ENCODE measurements at regions not wholly inside any gene's neighbourhood (a gene's known extent, or its start where the extent isn't known, plus 50 kb on each side); places are given as distances from the start of the nearest gene placed in this dataset.

DNA sequence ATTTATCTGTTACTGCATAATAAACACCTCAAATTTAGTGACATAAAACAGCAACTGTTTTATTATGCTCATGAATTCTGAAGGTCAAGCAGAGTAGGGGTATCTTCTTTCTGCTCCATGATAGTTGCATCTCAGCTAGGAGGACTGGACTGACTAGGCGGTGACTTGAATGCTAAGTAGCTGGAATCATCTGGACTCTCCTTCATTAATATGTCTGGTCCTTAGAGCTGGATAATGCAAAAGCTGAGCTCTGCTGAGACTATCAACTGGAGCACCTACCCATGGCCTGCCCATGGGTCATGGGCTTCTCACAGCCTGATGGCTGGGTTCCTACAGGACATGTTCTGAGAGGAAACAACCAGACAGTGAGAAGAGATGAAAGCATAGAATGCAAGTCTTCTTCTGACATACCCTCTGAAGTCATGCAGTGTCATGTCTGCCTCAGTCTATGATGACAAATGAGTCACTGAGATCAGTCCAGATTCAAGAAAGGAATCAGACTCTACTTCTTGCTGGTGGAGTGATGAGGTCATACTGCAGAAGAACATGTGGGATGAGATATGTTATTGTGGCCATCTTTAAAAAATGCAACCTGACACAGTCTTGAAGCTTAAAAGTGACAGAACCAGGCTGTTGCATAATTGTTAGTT lies 174.2 kb upstream of the OSR1 start (continued):
- TF ChIP-seq ZNF274 (IDR thresholded peaks at IDR 0.05; ENCODE audit: low read length) (no peak), ZNF274 (tag by site-specific recombination; IDR thresholded peaks at IDR 0.05; ENCODE audit: borderline replicate concordance) (no peak), ZNF202 (tag by site-specific recombination; IDR thresholded peaks at IDR 0.05; ENCODE audit: borderline replicate concordance) (no peak), TCF7L2 (IDR thresholded peaks at IDR 0.05; ENCODE audit: borderline replicate concordance, low read depth, low read length) (no peak), ZNF701 (tag by site-specific recombination; IDR thresholded peaks at IDR 0.05) (no peak), ZXDB (tag by site-specific recombination; IDR thresholded peaks at IDR 0.05) (no peak), ZNF174 (tag by site-specific recombination; IDR thresholded peaks at IDR 0.05) (no peak), HOXA7 (CRISPR knock-in tag; IDR thresholded peaks at IDR 0.05; ENCODE audit: borderline replicate concordance) (no peak), ZNF629 (tag by site-specific recombination; IDR thresholded peaks at IDR 0.05) (peak; percentile 86)

GRCh38 chr2:19529677-19530076 lies 171.3 kb upstream of the OSR1 start:
- H3K4me3 ChIP-seq (ENCODE audit: low read depth, low read length): no peak overlapping the region
- H3K36me3 ChIP-seq (ENCODE audit: control insufficient read depth in 2 of 2, insufficient read depth in 1 of 2, low read length in 2 of 2): no peaks in the 10 kb centered on the region
- POLR2A ChIA-PET: no interaction called here
- no peaks in the 10 kb centered on the region for H3K9me3 ChIP-seq (ENCODE audit: control insufficient read depth, insufficient read depth, low read depth, low read length)
- CTCF ChIA-PET: no interaction called here
- no peak for TF ChIP-seq ZNF623 (tag by site-specific recombination; IDR thresholded peaks at IDR 0.05)
- TF ChIP-seq IKZF3 (tag by site-specific recombination; IDR thresholded peaks at IDR 0.05): no peak
- no peak for TF ChIP-seq PATZ1 (tag by site-specific recombination; IDR thresholded peaks at IDR 0.05)
- no peak for TF ChIP-seq ZIC2 (tag by site-specific recombination; IDR thresholded peaks at IDR 0.05)
- no peak for TF ChIP-seq ZNF169 (tag by site-specific recombination; IDR thresholded peaks at IDR 0.05)
- no peak for TF ChIP-seq ZNF248 (tag by site-specific recombination; IDR thresholded peaks at IDR 0.05)
- no peak for TF ChIP-seq ZNF830 (tag by site-specific recombination; IDR thresholded peaks at IDR 0.05; ENCODE audit: low read depth)
- TF ChIP-seq HIC1 (tag by site-specific recombination; IDR thresholded peaks at IDR 0.05): no peak
- no peak for TF ChIP-seq GLI4 (tag by site-specific recombination; IDR thresholded peaks at IDR 0.05)
- H3K27ac ChIP-seq (ENCODE audit: extremely low read depth, low read depth, low read length): no peak overlapping the region
- H3K4me1 ChIP-seq (ENCODE audit: control insufficient read depth, insufficient read depth, low read length): no peaks in the 10 kb centered on the region

DNA sequence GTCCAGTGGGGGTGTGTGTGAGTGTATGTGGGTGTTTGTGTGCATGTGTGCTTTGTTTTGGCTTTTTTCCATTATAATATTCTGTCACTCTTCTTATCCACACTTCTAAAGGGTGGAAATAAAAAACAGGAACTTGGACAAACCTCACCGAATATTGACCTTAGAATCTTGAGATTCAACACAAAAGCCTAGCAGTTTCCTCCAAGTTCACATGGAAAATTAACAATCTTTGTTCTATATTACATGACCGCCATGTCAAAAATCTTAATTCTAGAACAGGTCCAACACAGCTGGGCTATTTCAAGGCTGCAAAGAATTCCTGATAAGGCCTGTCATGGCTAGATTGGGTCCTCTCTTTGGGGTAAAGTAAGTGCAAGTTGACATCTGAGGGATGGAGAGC lies 169.3 kb upstream of the OSR1 start:
- POLR2A ChIA-PET: no interaction called here

More for the DNA sequence above, 169.3 kb upstream of the OSR1 start:
- H3K4me3 ChIP-seq (ENCODE audit: low read depth, low read length): no peak overlapping the region
- CTCF ChIA-PET: interaction anchor here (1.2 kb wide), 1 partner anchor 219 kb away, joined by 4 read pairs; no protein-coding TSS in a partner anchor
- H3K4me1 ChIP-seq (ENCODE audit: control insufficient read depth, insufficient read depth, low read length): no peaks in the 10 kb centered on the region
- H3K27ac ChIP-seq (ENCODE audit: extremely low read depth, low read depth, low read length): no peak overlapping the region
- no peaks in the 10 kb centered on the region for H3K36me3 ChIP-seq (ENCODE audit: control insufficient read depth in 2 of 2, insufficient read depth in 1 of 2, low read length in 2 of 2)
- no peak for TF ChIP-seq ZNF324 (tag by site-specific recombination; IDR thresholded peaks at IDR 0.05)
- TF ChIP-seq ZNF585B (tag by site-specific recombination; IDR thresholded peaks at IDR 0.05): no peak
- no peak for TF ChIP-seq PRDM6 (tag by site-specific recombination; IDR thresholded peaks at IDR 0.05)
- 0 out of 2 replicates have a peak, but pooled peaks have one; percentile 7 for TF ChIP-seq EGR2 (tag by site-specific recombination; IDR thresholded peaks at IDR 0.05; ENCODE audit: low read depth)
- no peak for TF ChIP-seq ZNF140 (tag by site-specific recombination; IDR thresholded peaks at IDR 0.05)
- TF ChIP-seq KLF10 (tag by site-specific recombination; IDR thresholded peaks at IDR 0.05): no peak
- no peak for TF ChIP-seq SCRT1 (tag by site-specific recombination; IDR thresholded peaks at IDR 0.05; ENCODE audit: borderline replicate concordance)
- TF ChIP-seq ZFHX2 (tag by site-specific recombination; conservative IDR thresholded peaks at IDR 0.05): peak; percentile 32; the same call in 1 of the 2 replicates
- TF ChIP-seq, protein P1, sequence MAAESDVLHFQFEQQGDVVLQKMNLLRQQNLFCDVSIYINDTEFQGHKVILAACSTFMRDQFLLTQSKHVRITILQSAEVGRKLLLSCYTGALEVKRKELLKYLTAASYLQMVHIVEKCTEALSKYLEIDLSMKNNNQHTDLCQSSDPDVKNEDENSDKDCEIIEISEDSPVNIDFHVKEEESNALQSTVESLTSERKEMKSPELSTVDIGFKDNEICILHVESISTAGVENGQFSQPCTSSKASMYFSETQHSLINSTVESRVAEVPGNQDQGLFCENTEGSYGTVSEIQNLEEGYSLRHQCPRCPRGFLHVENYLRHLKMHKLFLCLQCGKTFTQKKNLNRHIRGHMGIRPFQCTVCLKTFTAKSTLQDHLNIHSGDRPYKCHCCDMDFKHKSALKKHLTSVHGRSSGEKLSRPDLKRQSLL (tag by site-specific recombination; IDR thresholded peaks at IDR 0.05): no peak
- no peak for TF ChIP-seq TRIM28 (IDR thresholded peaks at IDR 0.05; ENCODE audit: borderline replicate concordance, low read length)
- no peaks in the 10 kb centered on the region for H3K9me3 ChIP-seq (ENCODE audit: control insufficient read depth, insufficient read depth, low read depth, low read length)
